GM18505 (cell line): ENCODE measurements at regions not wholly inside any gene's neighbourhood (a gene's known extent, or its start where the extent isn't known, plus 50 kb on each side); places are given as distances from the start of the nearest gene placed in this dataset.

Source experiments
- ATAC-seq: cut with Tn5 transposase; IDR thresholded peaks from one replicate; pipeline ENCODE4 v1.9.1; 2021; ENCODE audit not compliant: unreplicated experiment
- POLR2A ChIP-seq: IDR thresholded peaks from 4 replicates; pipeline ENCODE4 v1.6.1; 2011; ENCODE audit warnings: borderline replicate concordance; ENCODE audit not compliant: insufficient read depth, insufficient read length; ENCODE audit errors: extremely low read depth

DNA sequence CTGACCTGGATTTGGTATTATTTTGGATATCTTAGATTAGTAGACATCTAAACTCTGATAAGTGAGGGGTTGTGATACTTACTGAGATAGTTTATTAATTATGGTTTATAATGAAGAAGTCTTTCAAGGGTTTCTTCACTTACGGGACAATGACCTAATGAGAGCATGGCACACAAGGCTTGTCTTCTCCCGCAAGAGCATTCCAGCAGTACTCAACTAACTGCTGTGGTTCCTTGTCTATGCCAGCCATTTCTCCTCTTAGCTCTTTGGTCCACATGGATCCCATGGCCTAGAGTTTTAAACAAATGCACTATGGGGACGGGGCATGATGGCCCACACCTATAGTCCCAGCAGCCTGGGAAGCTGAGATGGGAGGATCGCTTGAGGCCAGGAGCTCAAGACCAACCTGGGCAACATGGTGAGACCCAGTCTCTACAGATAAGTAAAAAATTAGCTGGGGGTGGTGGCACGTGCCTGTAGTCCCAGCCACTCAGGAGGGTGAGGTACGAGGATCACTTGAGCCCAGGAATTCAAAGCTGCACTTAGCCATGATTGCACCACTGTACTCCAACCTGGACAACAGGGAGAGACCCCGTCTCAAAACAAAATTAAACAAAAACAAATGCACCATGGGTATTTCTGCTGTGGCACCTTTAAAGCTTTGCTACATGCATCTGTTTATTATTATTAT, 161.7 kb upstream of the MYCN start:
- ATAC-seq: no peak
- no peak for TF ChIP-seq POLR2A

DNA sequence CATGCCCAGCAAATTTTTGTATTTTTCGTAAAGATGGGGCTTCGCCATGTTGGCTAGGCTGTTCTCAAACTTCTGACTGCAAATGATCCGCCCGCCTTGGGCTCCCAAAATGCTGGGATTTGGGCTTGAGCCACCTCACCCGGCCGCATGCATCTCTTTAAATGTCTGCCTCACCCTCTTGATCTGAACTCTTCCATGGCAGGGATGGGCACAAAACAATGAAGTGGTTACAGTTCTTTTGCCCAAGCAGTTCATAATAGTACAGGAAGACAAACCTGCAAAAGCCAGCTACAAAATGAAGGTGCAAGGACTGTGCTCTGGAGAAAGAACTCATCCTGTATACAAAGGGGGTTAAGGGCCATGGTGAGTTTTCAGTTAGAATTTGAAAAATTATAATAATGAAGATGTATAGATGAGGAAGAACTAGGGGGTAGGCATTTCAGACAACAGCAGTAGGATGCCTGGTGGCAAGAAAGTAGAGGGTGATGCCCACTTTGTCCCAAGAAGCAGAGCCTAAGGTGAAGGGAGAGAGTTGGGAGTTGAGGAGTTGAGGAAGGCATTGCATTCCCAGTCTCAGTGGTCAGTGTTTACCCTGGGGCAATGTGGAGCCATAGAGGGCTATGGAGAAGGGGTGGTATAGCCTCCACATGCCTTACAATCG, 160.8 kb upstream of the MYCN start:
- ATAC-seq: no peak
- TF ChIP-seq POLR2A: no peak

DNA sequence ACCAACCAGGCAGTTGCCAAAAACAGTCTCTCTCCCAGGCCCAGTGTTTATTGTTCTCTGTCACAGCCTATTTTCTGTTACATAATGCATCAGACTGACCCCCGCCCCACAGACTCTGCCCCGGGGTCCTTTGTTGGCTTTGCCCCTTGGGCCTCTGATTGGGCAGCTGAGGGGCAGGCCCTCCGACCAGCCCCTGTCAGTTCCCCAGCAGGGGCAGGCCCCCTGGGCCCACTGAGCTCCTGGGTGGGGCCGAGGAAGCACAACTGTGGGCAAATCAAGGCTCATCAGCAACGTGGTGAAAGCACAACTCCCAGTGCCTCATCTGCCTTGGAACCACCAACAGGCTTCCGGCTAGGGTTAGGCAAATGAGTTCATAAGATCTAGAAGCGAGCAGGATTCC, 160.1 kb upstream of the MYCN start:
- no peak for ATAC-seq
- TF ChIP-seq POLR2A: no peak

DNA sequence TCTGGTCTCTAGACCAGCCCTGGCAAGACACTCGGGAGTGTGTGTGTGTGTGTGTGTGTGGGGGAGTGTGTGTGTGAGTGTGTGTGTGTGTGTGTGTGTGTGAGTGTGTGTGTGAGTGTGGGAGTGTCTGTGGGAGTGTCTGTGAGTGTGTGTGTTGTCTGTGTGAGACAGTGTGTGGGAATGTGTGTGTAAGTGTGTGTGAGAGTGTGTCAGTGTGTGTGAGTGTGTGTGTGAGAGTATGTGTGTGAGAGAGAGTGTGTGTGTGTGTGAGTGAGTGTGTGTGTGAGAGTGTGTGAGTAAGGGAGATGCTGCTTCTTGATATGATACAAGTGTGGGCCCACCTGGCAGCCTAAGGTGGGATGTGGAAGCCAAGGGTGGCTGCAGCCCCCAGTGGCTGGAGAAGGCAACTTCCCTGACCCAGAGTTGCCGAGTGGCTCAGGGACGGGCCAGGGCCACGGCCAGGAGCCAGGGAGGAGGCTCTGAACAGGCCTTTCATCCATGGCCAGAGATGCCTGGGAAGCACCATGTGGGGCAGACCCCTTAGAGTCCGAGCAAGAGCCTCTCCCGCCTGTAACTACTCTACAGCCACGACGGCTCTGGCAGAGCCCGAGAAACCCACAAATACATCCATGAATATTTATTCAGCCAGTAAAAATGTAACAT, 159.3 kb upstream of the MYCN start:
- no peak for TF ChIP-seq POLR2A
- no peak for ATAC-seq

DNA sequence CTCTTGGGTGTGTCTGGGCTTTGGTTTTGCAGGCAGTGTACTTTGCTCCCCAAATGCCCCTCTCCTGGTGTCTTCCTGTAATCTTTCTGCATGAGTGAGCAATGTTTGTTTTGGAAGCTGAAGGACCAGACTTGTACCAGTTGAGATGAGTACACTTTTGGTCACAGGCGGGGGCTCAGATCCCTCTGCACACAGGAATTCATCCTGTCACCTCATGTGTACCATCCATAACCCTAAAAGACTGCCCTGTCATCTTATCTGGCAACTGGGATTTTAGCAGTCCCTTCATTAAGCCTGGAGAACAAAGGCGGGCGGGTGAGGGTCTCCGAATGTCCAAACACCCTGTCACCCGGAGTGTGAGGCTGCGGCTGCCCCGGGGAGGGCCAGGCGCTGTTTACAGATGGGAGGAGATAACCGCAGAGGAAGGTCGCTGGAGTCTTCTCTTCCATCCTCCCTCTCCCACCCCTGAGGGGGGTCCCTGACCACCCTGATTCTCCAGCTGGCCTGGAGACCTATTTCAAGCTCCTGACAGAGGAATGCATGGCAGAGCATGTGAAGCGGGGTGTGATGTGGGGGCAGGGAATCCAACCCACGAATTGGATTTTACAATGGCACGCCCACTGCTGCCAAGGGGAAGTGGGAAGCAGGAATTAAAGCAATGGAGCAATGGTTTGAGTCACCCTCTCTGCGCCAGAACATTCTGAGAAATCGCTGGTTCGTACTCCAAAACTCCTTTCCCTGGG, 158.2 kb upstream of the MYCN start:
- TF ChIP-seq POLR2A: no peak
- no peak for ATAC-seq

DNA sequence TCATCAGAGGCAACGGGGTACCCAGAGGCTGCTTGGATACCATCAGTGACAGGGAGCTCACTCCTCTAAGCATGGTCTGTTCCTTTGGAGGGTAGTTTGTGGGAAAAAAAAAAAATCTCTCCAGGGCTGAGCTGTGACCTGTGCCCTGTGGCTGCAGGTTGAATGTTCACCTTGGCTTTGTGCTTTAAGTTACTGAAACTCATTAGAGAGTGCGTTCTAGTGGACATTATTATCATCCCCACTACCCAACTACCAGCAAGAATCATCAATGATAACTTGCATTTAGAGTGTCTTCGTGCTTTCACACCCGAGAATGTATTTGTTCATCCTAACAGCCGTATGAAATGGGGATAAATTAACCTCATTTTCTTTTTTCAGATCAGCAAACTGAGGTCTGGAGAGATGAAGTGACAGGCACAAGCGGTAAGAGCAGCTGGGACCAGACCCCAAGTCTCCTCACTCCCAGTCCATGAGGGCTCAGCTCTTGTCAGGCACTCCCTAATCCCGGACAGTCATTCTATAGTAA, 157.5 kb upstream of the MYCN start:
- ATAC-seq: no peak
- no peak for TF ChIP-seq POLR2A

DNA sequence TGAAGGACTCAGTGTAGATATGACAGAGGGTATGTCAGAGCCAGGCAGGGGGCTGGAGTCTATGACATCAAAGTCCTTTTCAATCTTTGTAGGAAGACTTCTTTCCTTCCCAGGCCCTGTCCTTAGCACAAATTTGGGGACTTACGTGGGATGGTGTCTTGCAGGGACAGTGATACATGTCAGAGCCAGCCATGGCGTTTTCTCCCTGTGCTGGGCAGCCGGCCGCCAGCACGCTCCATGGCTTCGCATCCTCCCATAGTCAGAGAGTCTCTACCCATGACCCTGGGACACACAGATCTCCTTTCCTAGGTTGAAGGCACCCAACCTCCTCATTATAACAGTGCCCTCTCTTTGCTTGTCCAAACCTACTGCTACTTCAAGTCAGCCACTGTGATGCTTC, 156.9 kb upstream of the MYCN start:
- no peak for ATAC-seq
- TF ChIP-seq POLR2A: no peak

DNA sequence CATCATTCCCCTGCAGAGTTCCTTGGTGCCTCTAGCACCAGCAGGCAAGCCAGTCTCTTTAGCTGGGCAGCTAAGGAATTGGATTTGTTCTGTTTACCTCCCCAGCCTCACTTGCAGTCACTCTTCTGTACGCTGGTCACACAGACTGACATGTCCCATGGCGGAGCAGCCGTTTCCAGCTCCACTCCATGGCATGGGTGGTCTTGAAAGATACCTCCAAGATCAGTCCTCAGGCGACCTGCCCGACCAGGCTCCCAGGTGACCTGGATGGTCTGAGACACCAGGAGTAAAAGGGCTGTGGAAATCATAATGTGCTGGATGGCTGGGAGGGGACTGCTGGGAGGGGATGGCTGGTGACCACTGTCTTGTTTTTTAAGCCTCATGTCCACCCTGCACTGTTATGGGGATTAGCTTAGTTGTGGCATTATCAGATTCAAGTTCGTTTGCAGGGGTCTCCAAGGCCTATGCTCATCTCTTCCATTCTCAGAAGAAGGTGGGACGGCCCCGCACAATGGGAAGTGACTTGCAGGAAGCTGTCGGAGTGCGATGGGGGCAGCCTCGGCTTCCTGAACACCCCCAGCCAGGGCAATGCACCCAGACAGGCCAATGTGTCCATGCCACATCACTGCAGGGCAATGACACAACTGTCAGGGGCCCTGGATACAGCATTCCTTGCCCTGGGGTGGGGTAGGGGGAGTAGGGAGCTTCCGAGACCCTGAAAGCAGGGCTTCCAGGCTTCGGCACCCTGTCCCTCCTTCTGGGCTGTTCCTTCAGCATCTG, 156.1 kb upstream of the MYCN start:
- no peak for TF ChIP-seq POLR2A
- ATAC-seq: no peak

DNA sequence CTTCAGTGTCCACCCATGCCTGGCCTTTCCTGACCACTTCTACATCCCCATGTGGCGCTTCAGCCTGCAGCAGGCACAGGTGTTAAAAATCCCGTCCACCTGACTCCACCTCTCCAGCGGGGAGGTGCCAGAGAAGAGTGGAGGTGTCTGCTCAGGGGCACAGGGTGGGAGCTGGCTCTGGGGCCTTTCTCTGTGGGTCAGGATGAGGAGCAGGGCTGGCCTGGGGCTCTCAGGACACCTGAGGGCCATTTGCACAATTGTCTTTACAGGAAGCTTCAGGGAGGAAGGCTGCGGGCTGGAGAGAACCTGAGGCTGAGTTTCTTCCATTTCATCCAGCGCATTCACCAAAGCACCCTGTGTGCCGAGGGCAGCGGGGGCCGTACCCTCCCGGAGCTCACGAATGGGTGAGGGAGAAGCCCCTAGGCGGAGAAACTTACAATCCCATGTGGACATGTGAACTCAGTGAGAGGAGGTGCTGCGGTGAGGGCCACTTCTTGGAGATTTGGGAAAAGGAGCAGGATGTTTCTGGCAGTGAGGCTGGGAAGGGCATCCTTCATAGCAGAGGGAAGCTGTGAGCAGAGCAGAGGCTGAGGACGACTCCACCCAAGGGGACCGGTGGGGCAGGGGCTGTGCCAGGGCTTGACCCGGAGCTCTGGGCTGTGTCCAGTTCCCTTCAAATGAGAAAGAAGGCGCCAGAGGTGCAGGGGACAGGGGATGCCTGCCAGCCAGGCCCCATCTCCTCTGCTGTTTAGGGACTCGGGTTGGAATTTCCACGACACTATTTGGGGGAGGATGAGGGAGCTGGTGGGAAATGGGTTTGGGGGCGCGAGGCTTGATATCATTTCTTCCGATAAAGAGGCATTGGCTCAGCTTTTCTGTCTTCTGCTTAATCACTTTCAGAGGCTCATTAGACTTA, 155.2 kb upstream of the MYCN start:
- ATAC-seq: no peak

DNA sequence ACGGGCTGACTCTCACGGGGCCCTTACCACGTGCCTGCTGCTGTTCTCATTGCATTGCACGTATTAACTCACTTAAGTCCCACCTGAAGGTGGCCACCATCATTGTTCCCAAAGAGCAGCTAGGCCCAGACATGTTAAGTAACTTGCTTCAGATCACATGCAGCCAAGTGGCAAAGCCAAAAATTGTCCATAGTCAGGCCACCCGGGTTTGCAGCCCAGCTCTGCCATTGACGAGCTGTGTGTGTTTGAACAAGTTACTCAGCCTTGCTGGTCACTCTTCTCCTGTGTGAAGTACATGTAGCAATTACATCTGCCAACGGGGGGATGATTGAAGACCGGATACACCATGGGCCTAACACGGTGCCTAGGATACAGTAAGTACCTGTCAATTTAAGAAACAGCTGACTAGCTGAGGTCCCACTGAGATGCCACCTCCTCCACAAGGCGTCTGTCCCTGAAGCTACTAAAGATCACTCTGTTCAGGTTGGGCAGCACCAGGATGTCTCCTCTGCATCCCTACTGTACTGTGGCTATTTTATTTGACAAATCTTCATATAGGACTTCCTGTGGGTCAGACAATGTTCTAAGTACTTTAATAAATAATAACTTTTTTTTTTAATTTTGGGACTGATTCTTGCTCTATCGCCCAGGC, 154.2 kb upstream of the MYCN start:
- TF ChIP-seq POLR2A: no peak
- no peak for ATAC-seq

More for the DNA sequence above, 155.2 kb upstream of the MYCN start:
- no peak for TF ChIP-seq POLR2A

DNA sequence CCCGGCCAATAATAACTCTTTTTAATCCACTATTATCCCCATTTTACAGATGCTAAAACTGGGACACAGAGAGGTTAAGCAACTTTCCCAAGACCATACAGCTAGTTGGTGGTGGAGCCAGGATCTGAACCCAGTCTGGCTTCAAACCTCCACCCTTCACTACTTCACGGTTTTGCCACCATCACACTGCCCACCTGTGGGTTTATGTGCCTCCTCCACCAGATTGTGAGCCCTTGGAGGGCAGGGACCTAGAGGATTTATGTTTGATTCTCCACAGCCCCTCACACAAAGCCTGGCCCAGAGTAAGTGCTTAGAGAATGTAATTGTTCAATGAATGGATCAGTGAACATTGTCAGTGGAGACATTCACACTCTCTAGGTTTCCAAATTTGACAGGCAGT, 153.4 kb upstream of the MYCN start:
- no peak for TF ChIP-seq POLR2A
- ATAC-seq: no peak
